IMR-90 (cell line): ENCODE measurements at regions not wholly inside any gene's neighbourhood (a gene's known extent, or its start where the extent isn't known, plus 50 kb on each side); places are given as distances from the start of the nearest gene placed in this dataset.

Experiments used
- ATAC-seq: fragments of 200-7000 bp; cut with Tn5 transposase; 2 replicates; pipeline ENCODE4 v1.9.1; 2020; ENCODE audit warnings: low read depth, mild to moderate bottlenecking, moderate library complexity
- BruUV-seq: library from RNA; stranded (reverse); fragments of 400-500 nt; replicated peaks from 2 replicates; lab custom pipeline; 2021; lab: Mats Ljungman, UMichigan
- CTCF ChIA-PET: fragments of 300-600 bp; formaldehyde crosslinking; extraction: SDS; loops from one replicate; lab custom pipeline; 2021; ENCODE audit warnings: antibody characterized with exemption; lab: Yijun Ruan, JAX
- POLR2A ChIA-PET: fragments of 300-600 bp; sonication (Branson Sonifier 250); formaldehyde crosslinking; loops from one replicate; lab custom pipeline; 2022; ENCODE audit warnings: antibody characterized with exemption; ENCODE audit not compliant: unreplicated experiment; lab: Charles Lee
- DNase-seq: peaks from one replicate; pipeline ENCODE4 v3.0.0; 2013
- H2AFZ ChIP-seq: replicated peaks from 2 replicates; pipeline ENCODE3; 2013; ENCODE audit warnings: low read length, mild to moderate bottlenecking; ENCODE audit not compliant: poor library complexity
- H2AK5ac ChIP-seq: 2 replicates; pipeline ENCODE4 v1.6.1; 2013; ENCODE audit warnings: low read depth, low read length, inconsistent platforms
- H2AK9ac ChIP-seq: replicated peaks from 2 replicates; pipeline ENCODE3; 2013; ENCODE audit warnings: mild to moderate bottlenecking, low read depth, low read length, moderate library complexity; ENCODE audit not compliant: poor library complexity
- H2BK120ac ChIP-seq: 2 replicates; pipeline ENCODE4 v1.6.1; 2013; ENCODE audit warnings: low read depth, low read length, inconsistent platforms
- H2BK15ac ChIP-seq: 3 replicates; pipeline ENCODE4 v1.6.1; 2013; ENCODE audit warnings: low read depth, low read length, inconsistent platforms
- H2BK20ac ChIP-seq: 2 replicates; pipeline ENCODE4 v1.6.1; 2013; ENCODE audit warnings: low read depth, mild to moderate bottlenecking, inconsistent platforms, low read length, moderate library complexity
- H2BK5ac ChIP-seq: 2 replicates; pipeline ENCODE4 v1.6.1; 2013; ENCODE audit warnings: mild to moderate bottlenecking, low read depth, low read length, inconsistent platforms; ENCODE audit not compliant: poor library complexity, severe bottlenecking
- H3K14ac ChIP-seq: replicated peaks from 2 replicates; pipeline ENCODE4 v1.6.1; 2013; ENCODE audit warnings: low read depth, low read length, inconsistent platforms
- H3K18ac ChIP-seq: 2 replicates; pipeline ENCODE4 v1.6.1; 2013; ENCODE audit warnings: low read depth, low read length, control low read depth
- H3K23ac ChIP-seq: 2 replicates; pipeline ENCODE4 v1.6.1; 2013; ENCODE audit warnings: low read depth, low read length, inconsistent platforms
- H3K27ac ChIP-seq: 2 replicates; pipeline ENCODE4 v1.5.1; 2013; ENCODE audit warnings: mild to moderate bottlenecking, control low read depth, low read length; ENCODE audit not compliant: insufficient read depth
- H3K27me3 ChIP-seq: 2 replicates; pipeline ENCODE4 v1.6.1; 2013; ENCODE audit warnings: low read length; ENCODE audit not compliant: control insufficient read depth, insufficient read depth
- H3K36me3 ChIP-seq: 2 replicates; pipeline ENCODE4 v1.6.1; 2013; ENCODE audit warnings: low read length, mixed read lengths; ENCODE audit not compliant: control insufficient read depth, insufficient read depth
- H3K4ac ChIP-seq: 2 replicates; pipeline ENCODE4 v1.6.1; 2013; ENCODE audit warnings: low read depth, low read length, inconsistent platforms
- H3K4me1 ChIP-seq: 2 replicates; pipeline ENCODE4 v1.6.1; 2013; ENCODE audit warnings: low read length, mixed read lengths; ENCODE audit not compliant: control insufficient read depth, insufficient read depth
- H3K4me2 ChIP-seq: 2 replicates; pipeline ENCODE4 v1.6.1; 2013; ENCODE audit warnings: low read depth, mild to moderate bottlenecking, control low read depth, low read length, moderate library complexity
- H3K4me3 ChIP-seq: 2 replicates; pipeline ENCODE4 v1.5.1; 2013; ENCODE audit warnings: low read depth, mild to moderate bottlenecking, control low read depth, low read length, moderate library complexity; ENCODE audit not compliant: insufficient read depth
- H3K56ac ChIP-seq: 2 replicates; pipeline ENCODE4 v1.6.1; 2013; ENCODE audit warnings: low read length, inconsistent platforms; ENCODE audit not compliant: insufficient read depth; ENCODE audit errors: extremely low read depth
- H3K79me1 ChIP-seq, 2 experiments: 2 replicates each; pipeline ENCODE4 v1.6.1; 2013; ENCODE audit warnings: low read length in 2 of 2, inconsistent platforms in 1 of 2, low read depth in 1 of 2
- H3K9ac ChIP-seq: 2 replicates; pipeline ENCODE4 v1.6.1; 2013; ENCODE audit warnings: low read depth, low read length, control low read depth
- H3K9me1 ChIP-seq: 2 replicates; pipeline ENCODE4 v1.6.1; 2013; ENCODE audit warnings: low read length, inconsistent platforms; ENCODE audit not compliant: insufficient read depth
- H3K9me3 ChIP-seq: 2 replicates; pipeline ENCODE4 v1.6.1; 2013; ENCODE audit warnings: low read length; ENCODE audit not compliant: control insufficient read depth, insufficient read depth
- H4K20me1 ChIP-seq: 2 replicates; pipeline ENCODE4 v1.6.1; 2013; ENCODE audit warnings: low read length, inconsistent platforms; ENCODE audit not compliant: insufficient read depth
- H4K5ac ChIP-seq: 2 replicates; pipeline ENCODE4 v1.6.1; 2013; ENCODE audit warnings: mild to moderate bottlenecking, low read depth, low read length, control low read depth
- H4K8ac ChIP-seq, 2 experiments: 2 replicates each; pipeline ENCODE4 v1.6.1; 2013; ENCODE audit warnings: low read depth in 2 of 2, low read length in 2 of 2, control low read depth in 1 of 2, inconsistent platforms in 1 of 2
- H4K91ac ChIP-seq: 2 replicates; pipeline ENCODE4 v1.6.1; 2013; ENCODE audit warnings: low read depth, low read length, inconsistent platforms; ENCODE audit not compliant: insufficient read depth
- BHLHE40 ChIP-seq: fragments of 150-350 bp; IDR thresholded peaks from 2 replicates; pipeline ENCODE4 v1.6.1; 2016; ENCODE audit warnings: mild to moderate bottlenecking, low read depth, low read length
- CEBPB ChIP-seq: IDR thresholded peaks from 2 replicates; pipeline ENCODE4 v1.6.1; 2012; ENCODE audit warnings: low read depth, low read length, improper control_type of control experiment
- CHD1 ChIP-seq: IDR thresholded peaks from 2 replicates; pipeline ENCODE4 v1.6.1; 2012; ENCODE audit warnings: low read depth, low read length, improper control_type of control experiment
- FOS ChIP-seq: fragments of 150-350 bp; IDR thresholded peaks from 2 replicates; pipeline ENCODE4 v1.6.1; 2016; ENCODE audit warnings: low read depth, low read length
- MAFK ChIP-seq: IDR thresholded peaks from 2 replicates; pipeline ENCODE4 v1.6.1; 2012; ENCODE audit warnings: low read depth, low read length, improper control_type of control experiment
- MAZ ChIP-seq: IDR thresholded peaks from 2 replicates; pipeline ENCODE4 v1.6.1; 2012; ENCODE audit warnings: low read depth, mild to moderate bottlenecking, low read length, improper control_type of control experiment, moderate library complexity, borderline replicate concordance
- MXI1 ChIP-seq: IDR thresholded peaks from 2 replicates; pipeline ENCODE4 v1.6.1; 2012; ENCODE audit warnings: low read depth, mild to moderate bottlenecking, low read length, moderate library complexity, borderline replicate concordance
- NFE2L2 ChIP-seq: fragments of 150-350 bp; IDR thresholded peaks from 2 replicates; pipeline ENCODE4 v1.6.1; 2016; ENCODE audit warnings: low read depth, mild to moderate bottlenecking, low read length
- POLR2A ChIP-seq: IDR thresholded peaks from 2 replicates; pipeline ENCODE4 v1.6.1; 2012; ENCODE audit warnings: mild to moderate bottlenecking, low read depth, low read length
- RAD21 ChIP-seq: IDR thresholded peaks from 2 replicates; pipeline ENCODE4 v1.6.1; 2012; ENCODE audit warnings: low read length, improper control_type of control experiment
- RCOR1 ChIP-seq: IDR thresholded peaks from 2 replicates; pipeline ENCODE4 v1.6.1; 2012; ENCODE audit warnings: mild to moderate bottlenecking, low read length, improper control_type of control experiment; ENCODE audit not compliant: insufficient replicate concordance
- RFX5 ChIP-seq: IDR thresholded peaks from 2 replicates; pipeline ENCODE4 v1.8.0; 2012; ENCODE audit warnings: low read depth, mild to moderate bottlenecking, low read length, moderate library complexity
- SMC3 ChIP-seq: fragments of 150-350 bp; IDR thresholded peaks from 2 replicates; pipeline ENCODE4 v1.6.1; 2016; ENCODE audit warnings: low read depth, mild to moderate bottlenecking, antibody characterized with exemption, low read length, moderate library complexity
- WGBS, 2 experiments: methylation state at CpG; one replicate each; pipeline versions ENCODE4 v1.1.5 to v1.1.7; 2013; ENCODE audit warnings: missing lambda C conversion rate in 2 of 2; ENCODE audit not compliant: insufficient read length in 1 of 2; ENCODE audit errors: extremely low coverage in 2 of 2; 5-methylcytosine and 5-hydroxymethylcytosine counted together
- dilution Hi-C: fragments of 300-500 bp; cut with HindIII; formaldehyde crosslinking; loops from one replicate; pipeline ENCODE4 v1.14.3; 2018; ENCODE audit warnings: low sequenced_read_pairs; ENCODE audit not compliant: unreplicated experiment
- in situ Hi-C: fragments of 300-500 bp; cut with MboI; formaldehyde crosslinking; loops from 3 replicates; pipeline ENCODE4 v1.14.3; 2019; ENCODE audit warnings: low sequenced_read_pairs, inconsistent platforms, mixed read lengths
- intact Hi-C: fragments of 100-400 bp; cut with micrococcal nuclease; formaldehyde crosslinking; loops from 2 replicates; pipeline ENCODE4 v1.10.0; 2022
- TF ChIP-seq, protein P1 (sequence below): fragments of 150-350 bp; IDR thresholded peaks from 2 replicates; pipeline ENCODE4 v1.6.1; 2017; ENCODE audit warnings: mild to moderate bottlenecking, antibody characterized with exemption, low read length, low read depth
- TF ChIP-seq, protein P2 (sequence below): fragments of 150-350 bp; IDR thresholded peaks from 2 replicates; pipeline ENCODE4 v1.6.1; 2016; ENCODE audit warnings: low read depth, mild to moderate bottlenecking, low read length, moderate library complexity, borderline replicate concordance
- TF ChIP-seq, protein P3 (sequence below): conservative IDR thresholded peaks from 2 replicates; pipeline ENCODE4 v1.5.1; 2012; ENCODE audit warnings: mild to moderate bottlenecking, low read depth, low read length, improper control_type of control experiment

DNA sequence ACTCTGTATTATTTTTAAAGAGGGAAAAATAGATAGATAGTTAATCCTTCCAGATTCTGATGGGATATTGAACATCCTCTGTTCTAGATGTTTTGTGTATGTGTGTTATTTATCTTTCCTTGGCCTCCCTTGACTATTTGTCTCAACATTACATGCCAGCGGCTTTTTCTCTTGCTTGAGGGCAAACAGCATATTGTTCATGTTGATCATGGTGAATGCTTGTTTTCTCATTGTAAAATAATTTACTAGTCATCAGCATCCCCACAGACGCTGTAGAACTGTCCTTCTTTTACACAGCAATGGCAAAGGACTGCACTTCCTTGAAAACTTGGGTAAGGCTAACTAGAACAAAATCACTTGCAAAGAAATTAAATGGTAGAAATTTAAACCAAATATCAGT lies 1376.4 kb upstream of the GOT2 start:
- H4K5ac ChIP-seq, result no peak overlapping the region
- no TSS peak for BruUV-seq
- intact Hi-C loops (no loop called here), in situ Hi-C loops (no loop called here), dilution Hi-C loops (no loop called here)
- H2AK9ac ChIP-seq, result no peak overlapping the region
- no peak overlapping the region for H2AFZ ChIP-seq
- no peak overlapping the region for H2BK5ac ChIP-seq
- no peak overlapping the region for H3K56ac ChIP-seq
- no peak overlapping the region for H2AK5ac ChIP-seq
- H3K23ac ChIP-seq, result no peak overlapping the region
- H3K9me3 ChIP-seq, result peaks cover 4% of the 10 kb centered on the region
- H3K36me3 ChIP-seq, result no peaks in the 10 kb centered on the region
- ChIA-PET CTCF (no interaction called here), POLR2A (no interaction called here)
- H2BK120ac ChIP-seq, result no peak overlapping the region
- H3K14ac ChIP-seq, result no peak overlapping the region
- no peak overlapping the region for H3K4me3 ChIP-seq
- no peaks in the 10 kb centered on the region for H3K4me1 ChIP-seq
- H3K9me1 ChIP-seq, result no peaks in the 10 kb centered on the region
- DNase-seq (no peak), ATAC-seq (no peak)
- no peak overlapping the region for H3K27ac ChIP-seq
- H3K9ac ChIP-seq, result no peak overlapping the region
- WGBS, 2 experiments, result no CpG with 5 or more reads among the region's 2 CpGs
- TF ChIP-seq NFE2L2 (no peak), RAD21 (no peak), CEBPB (no peak), FOS (no peak), CHD1 (no peak), SMC3 (no peak), RFX5 (no peak), POLR2A (no peak), RCOR1 (no peak), BHLHE40 (no peak), MAZ (no peak), MAFK (no peak), MXI1 (no peak)
- TF ChIP-seq, protein P1, sequence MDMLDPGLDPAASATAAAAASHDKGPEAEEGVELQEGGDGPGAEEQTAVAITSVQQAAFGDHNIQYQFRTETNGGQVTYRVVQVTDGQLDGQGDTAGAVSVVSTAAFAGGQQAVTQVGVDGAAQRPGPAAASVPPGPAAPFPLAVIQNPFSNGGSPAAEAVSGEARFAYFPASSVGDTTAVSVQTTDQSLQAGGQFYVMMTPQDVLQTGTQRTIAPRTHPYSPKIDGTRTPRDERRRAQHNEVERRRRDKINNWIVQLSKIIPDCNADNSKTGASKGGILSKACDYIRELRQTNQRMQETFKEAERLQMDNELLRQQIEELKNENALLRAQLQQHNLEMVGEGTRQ, result no peak
- TF ChIP-seq, protein P2, sequence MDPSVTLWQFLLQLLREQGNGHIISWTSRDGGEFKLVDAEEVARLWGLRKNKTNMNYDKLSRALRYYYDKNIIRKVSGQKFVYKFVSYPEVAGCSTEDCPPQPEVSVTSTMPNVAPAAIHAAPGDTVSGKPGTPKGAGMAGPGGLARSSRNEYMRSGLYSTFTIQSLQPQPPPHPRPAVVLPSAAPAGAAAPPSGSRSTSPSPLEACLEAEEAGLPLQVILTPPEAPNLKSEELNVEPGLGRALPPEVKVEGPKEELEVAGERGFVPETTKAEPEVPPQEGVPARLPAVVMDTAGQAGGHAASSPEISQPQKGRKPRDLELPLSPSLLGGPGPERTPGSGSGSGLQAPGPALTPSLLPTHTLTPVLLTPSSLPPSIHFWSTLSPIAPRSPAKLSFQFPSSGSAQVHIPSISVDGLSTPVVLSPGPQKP, result no peak
- TF ChIP-seq, protein P3, sequence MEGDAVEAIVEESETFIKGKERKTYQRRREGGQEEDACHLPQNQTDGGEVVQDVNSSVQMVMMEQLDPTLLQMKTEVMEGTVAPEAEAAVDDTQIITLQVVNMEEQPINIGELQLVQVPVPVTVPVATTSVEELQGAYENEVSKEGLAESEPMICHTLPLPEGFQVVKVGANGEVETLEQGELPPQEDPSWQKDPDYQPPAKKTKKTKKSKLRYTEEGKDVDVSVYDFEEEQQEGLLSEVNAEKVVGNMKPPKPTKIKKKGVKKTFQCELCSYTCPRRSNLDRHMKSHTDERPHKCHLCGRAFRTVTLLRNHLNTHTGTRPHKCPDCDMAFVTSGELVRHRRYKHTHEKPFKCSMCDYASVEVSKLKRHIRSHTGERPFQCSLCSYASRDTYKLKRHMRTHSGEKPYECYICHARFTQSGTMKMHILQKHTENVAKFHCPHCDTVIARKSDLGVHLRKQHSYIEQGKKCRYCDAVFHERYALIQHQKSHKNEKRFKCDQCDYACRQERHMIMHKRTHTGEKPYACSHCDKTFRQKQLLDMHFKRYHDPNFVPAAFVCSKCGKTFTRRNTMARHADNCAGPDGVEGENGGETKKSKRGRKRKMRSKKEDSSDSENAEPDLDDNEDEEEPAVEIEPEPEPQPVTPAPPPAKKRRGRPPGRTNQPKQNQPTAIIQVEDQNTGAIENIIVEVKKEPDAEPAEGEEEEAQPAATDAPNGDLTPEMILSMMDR, result no peak
- H4K8ac ChIP-seq, result no peak overlapping the region
- H2BK15ac ChIP-seq, result no peak overlapping the region
- H3K18ac ChIP-seq, result no peak overlapping the region
- H4K91ac ChIP-seq, result no peak overlapping the region
- no peaks in the 10 kb centered on the region for H3K79me1 ChIP-seq
- no peak overlapping the region for H2BK20ac ChIP-seq
- H4K20me1 ChIP-seq, result no peaks in the 10 kb centered on the region
- H3K4me2 ChIP-seq, result no peak overlapping the region
- no peak overlapping the region for H3K4ac ChIP-seq
- H3K27me3 ChIP-seq, result no peaks in the 10 kb centered on the region
